ENCODE measurements at regions not wholly inside any gene's neighbourhood (a gene's known extent, or its start where the extent isn't known, plus 50 kb on each side); places are given as distances from the start of the nearest gene placed in this dataset.

- Histone ChIP-seq H2BK15ac (ENCODE audit: low read depth, low read length) (no peak overlapping the region), H3K56ac (ENCODE audit: insufficient read length, low read depth, low read length) (no peak overlapping the region), H3K23ac (ENCODE audit: insufficient read length, low read depth, low read length) (no peak overlapping the region), H3K4me1 (ENCODE audit: insufficient read depth, low read length) (no peaks in the 10 kb centered on the region), H2BK20ac (ENCODE audit: low read depth, low read length, poor library complexity, severe bottlenecking) (no peak overlapping the region), H3K9ac (ENCODE audit: extremely low read depth, insufficient read length, low read length) (no peak overlapping the region), H3K9me3 (ENCODE audit: control insufficient read depth, low read depth, low read length) (no peaks in the 10 kb centered on the region), H2AFZ (ENCODE audit: low read length) (no peak overlapping the region), H3K18ac (ENCODE audit: insufficient read length, low read depth, low read length) (no peak overlapping the region), H2BK5ac (ENCODE audit: insufficient read length, low read length) (no peak overlapping the region), H3K14ac (ENCODE audit: insufficient read depth, low read length) (no peak overlapping the region), H4K20me1 (ENCODE audit: control insufficient read depth, insufficient read depth, insufficient read length) (no peaks in the 10 kb centered on the region), H3T11ph (ENCODE audit: low read length) (no peak overlapping the region), H3K79me2 (ENCODE audit: insufficient read depth, low read length) (no peaks in the 10 kb centered on the region), H3K4me2 (ENCODE audit: insufficient read depth, insufficient read length, low read length) (no peak overlapping the region), H3K27ac (ENCODE audit: insufficient read length, low read depth, low read length) (no peak overlapping the region), H4K8ac (replicated peaks; ENCODE audit: insufficient read length, low read depth, low read length) (no peak overlapping the region), H3K79me1 (ENCODE audit: insufficient read depth, low read depth, low read length, poor library complexity, severe bottlenecking) (no peaks in the 10 kb centered on the region), H3K23me2 (ENCODE audit: insufficient read length, low read depth, low read length, poor library complexity, severe bottlenecking) (no peaks in the 10 kb centered on the region), H3K27me3 (ENCODE audit: insufficient read depth, low read length) (no peaks in the 10 kb centered on the region), H4K91ac (ENCODE audit: insufficient read length, low read depth, low read length) (no peak overlapping the region), H2BK120ac (ENCODE audit: low read depth, low read length, poor library complexity, severe bottlenecking) (no peak overlapping the region), H2AK5ac (ENCODE audit: insufficient read length, low read length) (no peak overlapping the region), H4K5ac (ENCODE audit: insufficient read length, low read depth, low read length) (no peak overlapping the region), H3K4ac (ENCODE audit: low read depth, low read length) (no peak overlapping the region), H2BK12ac (ENCODE audit: insufficient read length, low read depth, low read length) (no peak overlapping the region)
- Mint-ChIP-seq H3K4me3 (no peak overlapping the region), H3K27ac (no peak overlapping the region), H3K27me3 (ENCODE audit: low read depth) (no peaks in the 10 kb centered on the region), H3K9me3 (no peaks in the 10 kb centered on the region), H3K4me1 (peaks cover 2 to 8% of the 10 kb centered on the region in 2 experiments), H3K36me3 (ENCODE audit: insufficient read depth in 1 of 3, low read depth in 3 of 3) (peaks cover 0 to 4% (median 0%) of the 10 kb centered on the region in 3 experiments; a peak in 1 of 7 replicates)
- no peak for DNase-seq
- TF ChIP-seq CTCF (conservative IDR thresholded peaks at IDR 0.05), result no peak
- no CpG with 5 or more reads among the region's 8 CpGs for WGBS (ENCODE audit: extremely low coverage, insufficient read length, low lambda C conversion rate)
These were observed 276.4 kb downstream of the HRH4 start for GRCh38 chr18:24736662-24737330.
